ENCODE measurements at regions not wholly inside any gene's neighbourhood (a gene's known extent, or its start where the extent isn't known, plus 50 kb on each side); places are given as distances from the start of the nearest gene placed in this dataset.

GRCh38 chr6:98467091-98467490 is 367.3 kb upstream of the POU3F2 start:
- DNase-seq (ENCODE audit: low read depth) = no peak

GRCh38 chr6:98467902-98468301 is 366.5 kb upstream of the POU3F2 start:
- DNase-seq (ENCODE audit: low read depth) = no peak

- no peak for DNase-seq (ENCODE audit: low read depth)
These were observed 365.2 kb upstream of the POU3F2 start for GRCh38 chr6:98469141-98469540.

GRCh38 chr6:98470821-98471220 is 363.6 kb upstream of the POU3F2 start:
- no peak for DNase-seq (ENCODE audit: low read depth)

GRCh38 chr6:98471444-98471843 is 362.9 kb upstream of the POU3F2 start:
- no peak for DNase-seq (ENCODE audit: low read depth)

- DNase-seq (ENCODE audit: low read depth) = no peak
These were observed 357.1 kb upstream of the POU3F2 start for GRCh38 chr6:98477231-98477630.

GRCh38 chr6:98484696-98485095 is 349.7 kb upstream of the POU3F2 start:
- DNase-seq (ENCODE audit: low read depth) = no peak

GRCh38 chr6:98485593-98485992 is 348.8 kb upstream of the POU3F2 start:
- DNase-seq (ENCODE audit: low read depth) = no peak

GRCh38 chr6:98486057-98486456 is 348.3 kb upstream of the POU3F2 start:
- no peak for DNase-seq (ENCODE audit: low read depth)

- no peak for DNase-seq (ENCODE audit: low read depth)
These were observed 346.8 kb upstream of the POU3F2 start for GRCh38 chr6:98487612-98488011.

- no peak for DNase-seq (ENCODE audit: low read depth)
These were observed 336.1 kb upstream of the POU3F2 start for GRCh38 chr6:98498144-98498775.

GRCh38 chr6:98498866-98499265 is 335.5 kb upstream of the POU3F2 start:
- no peak for DNase-seq (ENCODE audit: low read depth)

- DNase-seq (ENCODE audit: low read depth) = no peak
These were observed 320.2 kb upstream of the POU3F2 start for GRCh38 chr6:98514073-98514720.

GRCh38 chr6:98514796-98515195 is 319.6 kb upstream of the POU3F2 start:
- no peak for DNase-seq (ENCODE audit: low read depth)

- no peak for DNase-seq (ENCODE audit: low read depth)
These were observed 318.2 kb upstream of the POU3F2 start for GRCh38 chr6:98516206-98516605.

- DNase-seq (ENCODE audit: low read depth) = no peak
These were observed 317.5 kb upstream of the POU3F2 start for GRCh38 chr6:98516866-98517265.

- DNase-seq (ENCODE audit: low read depth) = no peak
These were observed 308.5 kb upstream of the POU3F2 start for GRCh38 chr6:98525860-98526259.

GRCh38 chr6:98526465-98526864 is 307.9 kb upstream of the POU3F2 start:
- no peak for DNase-seq (ENCODE audit: low read depth)

- DNase-seq (ENCODE audit: low read depth) = no peak
These were observed 305.0 kb upstream of the POU3F2 start for GRCh38 chr6:98529364-98529763.

GRCh38 chr6:98530732-98531131 is 303.6 kb upstream of the POU3F2 start:
- DNase-seq (ENCODE audit: low read depth) = no peak

- no peak for DNase-seq (ENCODE audit: low read depth)
These were observed 302.4 kb upstream of the POU3F2 start for GRCh38 chr6:98532004-98532403.

- DNase-seq (ENCODE audit: low read depth) = no peak
These were observed 294.6 kb upstream of the POU3F2 start for GRCh38 chr6:98539741-98540140.

GRCh38 chr6:98546376-98546775 is 288.0 kb upstream of the POU3F2 start:
- DNase-seq (ENCODE audit: low read depth) = no peak

GRCh38 chr6:98547151-98547550 is 287.2 kb upstream of the POU3F2 start:
- no peak for DNase-seq (ENCODE audit: low read depth)
